GM12878 (cell line): ENCODE measurements at regions not wholly inside any gene's neighbourhood (a gene's known extent, or its start where the extent isn't known, plus 50 kb on each side); places are given as distances from the start of the nearest gene placed in this dataset.

Experiments used
- BCL11A ChIP-seq: IDR thresholded peaks from 2 replicates; pipeline ENCODE4 v1.6.1; 2011; ENCODE audit warnings: low read depth, low read length
- CHD1 ChIP-seq: IDR thresholded peaks from 2 replicates; pipeline ENCODE4 v1.6.1; 2012; ENCODE audit warnings: low read depth, low read length, improper control_type of control experiment
- CTCF ChIP-seq, 3 experiments: IDR thresholded peaks in 2 of 3; conservative IDR thresholded peaks in 1 of 3; 2 replicates each; pipeline ENCODE4 v1.5.1; 2011; ENCODE audit warnings: low read depth in 3 of 3, low read length in 3 of 3, mild to moderate bottlenecking in 3 of 3, control low read depth in 2 of 3, moderate library complexity in 2 of 3, inconsistent platforms in 1 of 3, mixed read lengths in 1 of 3; ENCODE audit not compliant: control insufficient read depth in 2 of 3, insufficient read depth in 1 of 3; ENCODE audit errors: extremely low read depth in 1 of 3
- MTA2 ChIP-seq: fragments of 450-650 bp; IDR thresholded peaks from 2 replicates; pipeline ENCODE4 v1.6.1; 2016; ENCODE audit warnings: low read depth, mild to moderate bottlenecking, moderate library complexity
- MYC ChIP-seq: IDR thresholded peaks from 2 replicates; pipeline ENCODE4 v1.6.1; 2011; ENCODE audit warnings: mild to moderate bottlenecking, low read length, moderate library complexity, inconsistent platforms; ENCODE audit not compliant: insufficient read depth, insufficient replicate concordance, insufficient read length, severe bottlenecking
- NR2C2 ChIP-seq: IDR thresholded peaks from 2 replicates; pipeline ENCODE4 v1.6.1; 2011; ENCODE audit warnings: borderline replicate concordance, low read depth; ENCODE audit not compliant: control insufficient read depth, insufficient read length
- POLR2AphosphoS5 ChIP-seq: IDR thresholded peaks from 2 replicates; pipeline ENCODE4 v1.6.1; 2011; ENCODE audit warnings: mild to moderate bottlenecking, low read length, inconsistent platforms
- RAD21 ChIP-seq: IDR thresholded peaks from 2 replicates; pipeline ENCODE4 v1.6.1; 2011; ENCODE audit warnings: mild to moderate bottlenecking, low read depth, low read length, moderate library complexity; ENCODE audit not compliant: insufficient read depth
- RCOR1 ChIP-seq: conservative IDR thresholded peaks from 2 replicates; pipeline ENCODE4 v1.6.1; 2012; ENCODE audit warnings: low read depth, low read length, improper control_type of control experiment
- SRF ChIP-seq, 2 experiments: IDR thresholded peaks; 2 replicates each; pipeline ENCODE4 v1.6.1; 2011; ENCODE audit warnings: low read depth in 2 of 2, low read length in 2 of 2, mild to moderate bottlenecking in 1 of 2, moderate library complexity in 1 of 2
- SUZ12 ChIP-seq: fragments of 200-600 bp; sonication (generic); IDR thresholded peaks from one replicate; pipeline ENCODE4 v1.6.1; 2018; ENCODE audit warnings: antibody characterized with exemption, mild to moderate bottlenecking; ENCODE audit not compliant: unreplicated experiment
- ZSCAN29 ChIP-seq: fragments of 450-650 bp; IDR thresholded peaks from 2 replicates; pipeline ENCODE4 v1.6.1; 2017; ENCODE audit warnings: mild to moderate bottlenecking, moderate library complexity

- TF ChIP-seq MTA2 (no peak), POLR2AphosphoS5 (no peak), CTCF (IDR thresholded peaks at IDR 0.05 in 2 of 3, conservative IDR thresholded peaks at IDR 0.05 in 1 of 3; ENCODE audit: control insufficient read depth in 2 of 3, extremely low read depth in 1 of 3, insufficient read depth in 1 of 3, low read depth in 3 of 3, low read length in 3 of 3) (no peak), RCOR1 (no peak), SUZ12 (no peak), MYC (no peak), BCL11A (no peak), SRF (IDR thresholded peaks at IDR 0.05; ENCODE audit: low read depth in 2 of 2, low read length in 2 of 2) (no peak), RAD21 (no peak), ZSCAN29 (no peak), NR2C2 (no peak), CHD1 (no peak)
Observed at GRCh38 chr3:31355807-31356206, 176.9 kb upstream of the STT3B start.
